ENCODE measurements at regions not wholly inside any gene's neighbourhood (a gene's known extent, or its start where the extent isn't known, plus 50 kb on each side); places are given as distances from the start of the nearest gene placed in this dataset.

- TF ChIP-seq ZNF280D (tag by site-specific recombination; IDR thresholded peaks at IDR 0.05) (no peak), GLIS1 (tag by site-specific recombination; IDR thresholded peaks at IDR 0.05) (no peak), ZNF629 (tag by site-specific recombination; IDR thresholded peaks at IDR 0.05) (no peak), ZNF391 (tag by site-specific recombination; IDR thresholded peaks at IDR 0.05; ENCODE audit: borderline replicate concordance, low read depth) (no peak), ZSCAN23 (tag by site-specific recombination; IDR thresholded peaks at IDR 0.05) (no peak)
Observed at GRCh38 chr9:82260691-82261090, 272.1 kb downstream of the SPATA31D1 start (continued).

- CTCF ChIA-PET = no interaction called here
- TF ChIP-seq ZNF449 (tag by site-specific recombination; IDR thresholded peaks at IDR 0.05) (no peak), ZFP3 (tag by site-specific recombination; IDR thresholded peaks at IDR 0.05; ENCODE audit: low read depth) (no peak), ATF2 (tag by site-specific recombination; IDR thresholded peaks at IDR 0.05; ENCODE audit: low read depth) (peak; percentile 52; the same call in 1 of the 2 replicates), KLF7 (tag by site-specific recombination; IDR thresholded peaks at IDR 0.05; ENCODE audit: borderline replicate concordance) (no peak), ZNF48 (tag by site-specific recombination; IDR thresholded peaks at IDR 0.05) (no peak), ZNF677 (tag by site-specific recombination; IDR thresholded peaks at IDR 0.05) (no peak), ZNF114 (tag by site-specific recombination; IDR thresholded peaks at IDR 0.05) (no peak), ZBTB21 (tag by site-specific recombination; IDR thresholded peaks at IDR 0.05) (0 out of 2 replicates have a peak, but pooled peaks have one; percentile 67), ZBTB49 (tag by site-specific recombination; IDR thresholded peaks at IDR 0.05; ENCODE audit: low read depth) (no peak), ZNF621 (tag by site-specific recombination; IDR thresholded peaks at IDR 0.05) (no peak), ZSCAN4 (tag by site-specific recombination; IDR thresholded peaks at IDR 0.05) (no peak), ZNF398 (tag by site-specific recombination; IDR thresholded peaks at IDR 0.05) (peak; percentile 42; the same call in 1 of the 2 replicates), ZNF610 (tag by site-specific recombination; IDR thresholded peaks at IDR 0.05; ENCODE audit: borderline replicate concordance) (no peak), ZNF501 (tag by site-specific recombination; IDR thresholded peaks at IDR 0.05) (no peak), ZFHX2 (tag by site-specific recombination; conservative IDR thresholded peaks at IDR 0.05) (no peak), ZNF548 (tag by site-specific recombination; IDR thresholded peaks at IDR 0.05) (no peak), ZNF121 (tag by site-specific recombination; IDR thresholded peaks at IDR 0.05) (no peak), ZNF639 (tag by site-specific recombination; IDR thresholded peaks at IDR 0.05) (no peak)
Observed at GRCh38 chr9:82263619-82264018, 275.0 kb downstream of the SPATA31D1 start.

More at GRCh38 chr9:82263619-82264018, 275.0 kb downstream of the SPATA31D1 start:
- H3K27ac ChIP-seq (ENCODE audit: extremely low read depth, low read depth, low read length) = no peak overlapping the region
- POLR2A ChIA-PET = no interaction called here
- H3K4me1 ChIP-seq (ENCODE audit: control insufficient read depth, insufficient read depth, low read length) = no peaks in the 10 kb centered on the region
- no peaks in the 10 kb centered on the region for H3K9me3 ChIP-seq (ENCODE audit: control insufficient read depth, insufficient read depth, low read depth, low read length)
- no peaks in the 10 kb centered on the region for H3K36me3 ChIP-seq (ENCODE audit: control insufficient read depth in 2 of 2, insufficient read depth in 1 of 2, low read length in 2 of 2)
- H3K4me3 ChIP-seq (ENCODE audit: low read depth, low read length) = no peak overlapping the region
